ENCODE measurements at regions not wholly inside any gene's neighbourhood (a gene's known extent, or its start where the extent isn't known, plus 50 kb on each side); places are given as distances from the start of the nearest gene placed in this dataset.

- H3K27me3 ChIP-seq: peaks cover 47% of the 10 kb centered on the region
- H3K27ac ChIP-seq: no peak overlapping the region
- H3K36me3 ChIP-seq: no peaks in the 10 kb centered on the region
- H3K9me3 ChIP-seq: no peaks in the 10 kb centered on the region
- H3K4me3 ChIP-seq (ENCODE audit: low read depth in 1 of 2, low read length in 1 of 2): no peak overlapping the region
- no peaks in the 10 kb centered on the region for H3K4me1 ChIP-seq (ENCODE audit: control insufficient read depth in 1 of 2, insufficient read depth in 1 of 2, low read depth in 1 of 2, low read length in 1 of 2)
- TF ChIP-seq CTCF (IDR thresholded peaks at IDR 0.05): no peak
Measured at GRCh38 chr20:39103732-39104131, 141.6 kb downstream of the DHX35 start.

- Histone ChIP-seq H3K27ac (no peak overlapping the region), H3K9me3 (no peaks in the 10 kb centered on the region), H3K4me3 (ENCODE audit: low read depth in 1 of 2, low read length in 1 of 2) (no peak overlapping the region), H3K27me3 (peaks cover 43% of the 10 kb centered on the region), H3K36me3 (no peaks in the 10 kb centered on the region), H3K4me1 (ENCODE audit: control insufficient read depth in 1 of 2, insufficient read depth in 1 of 2, low read depth in 1 of 2, low read length in 1 of 2) (no peaks in the 10 kb centered on the region)
- TF ChIP-seq CTCF (IDR thresholded peaks at IDR 0.05): no peak
Measured at GRCh38 chr20:39103305-39103704, 141.2 kb downstream of the DHX35 start.

DNA sequence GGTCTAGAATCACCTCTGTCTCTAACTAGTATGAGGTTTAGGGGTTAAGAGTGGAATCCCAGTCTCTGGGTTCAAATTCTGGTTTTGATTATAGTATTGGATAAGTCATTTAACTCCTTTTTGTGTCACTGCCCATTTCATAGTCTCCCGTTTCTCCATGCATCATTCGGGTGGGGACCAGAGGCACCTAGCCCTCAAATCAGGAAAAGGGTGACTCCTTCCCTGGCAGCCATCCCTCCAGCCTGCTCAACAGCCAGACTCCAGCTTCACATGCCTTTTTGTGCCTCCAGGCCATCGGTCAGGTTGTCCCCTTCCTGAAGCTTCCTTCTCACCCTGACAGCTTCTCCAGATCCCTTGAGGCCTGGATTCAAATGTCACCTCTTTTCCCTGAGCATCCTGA lies 139.8 kb downstream of the DHX35 start:
- Histone ChIP-seq H3K27me3 (peaks cover 33% of the 10 kb centered on the region), H3K27ac (no peak overlapping the region)

GRCh38 chr20:39100691-39101090 lies 138.5 kb downstream of the DHX35 start:
- H3K27ac ChIP-seq: no peak overlapping the region
- no peak for TF ChIP-seq CTCF (IDR thresholded peaks at IDR 0.05)
- no peaks in the 10 kb centered on the region for H3K36me3 ChIP-seq
- no peak overlapping the region for H3K4me3 ChIP-seq (ENCODE audit: low read depth in 1 of 2, low read length in 1 of 2)
- no peaks in the 10 kb centered on the region for H3K9me3 ChIP-seq
- peaks cover 24% of the 10 kb centered on the region for H3K27me3 ChIP-seq
- H3K4me1 ChIP-seq (ENCODE audit: control insufficient read depth in 1 of 2, insufficient read depth in 1 of 2, low read depth in 1 of 2, low read length in 1 of 2): no peaks in the 10 kb centered on the region

More for the DNA sequence above, 139.8 kb downstream of the DHX35 start:
- H3K36me3 ChIP-seq: no peaks in the 10 kb centered on the region
- no peaks in the 10 kb centered on the region for H3K4me1 ChIP-seq (ENCODE audit: control insufficient read depth in 1 of 2, insufficient read depth in 1 of 2, low read depth in 1 of 2, low read length in 1 of 2)
- no peak overlapping the region for H3K4me3 ChIP-seq (ENCODE audit: low read depth in 1 of 2, low read length in 1 of 2)
- no peaks in the 10 kb centered on the region for H3K9me3 ChIP-seq
- no peak for TF ChIP-seq CTCF (IDR thresholded peaks at IDR 0.05)

GRCh38 chr20:39097889-39098288 lies 135.7 kb downstream of the DHX35 start:
- Histone ChIP-seq H3K27me3 (peaks cover 24% of the 10 kb centered on the region), H3K4me1 (ENCODE audit: control insufficient read depth in 1 of 2, insufficient read depth in 1 of 2, low read depth in 1 of 2, low read length in 1 of 2) (no peaks in the 10 kb centered on the region), H3K36me3 (no peaks in the 10 kb centered on the region), H3K4me3 (ENCODE audit: low read depth in 1 of 2, low read length in 1 of 2) (no peak overlapping the region), H3K9me3 (no peaks in the 10 kb centered on the region), H3K27ac (no peak overlapping the region)
- no peak for TF ChIP-seq CTCF (IDR thresholded peaks at IDR 0.05)

DNA sequence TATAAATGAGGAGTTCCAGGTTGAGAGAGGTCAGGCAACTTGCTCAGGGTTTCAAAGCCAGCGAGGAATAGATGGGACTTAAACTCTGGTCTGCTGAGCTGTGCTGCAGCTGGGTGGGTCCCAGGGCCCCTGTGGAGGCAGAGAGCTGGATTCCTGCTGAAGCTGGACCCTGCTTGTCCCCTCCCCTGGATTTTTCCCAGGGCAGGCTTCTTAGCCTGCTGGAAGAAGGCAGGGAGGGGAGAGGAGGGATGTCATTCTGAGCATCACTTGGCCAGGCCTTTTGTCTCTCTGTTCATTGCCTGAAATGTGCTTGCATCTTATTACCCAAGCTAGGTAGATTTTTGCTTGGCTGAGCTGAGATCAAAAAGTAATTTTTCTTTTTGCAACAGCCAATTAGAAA lies 133.7 kb downstream of the DHX35 start:
- H3K27me3 ChIP-seq: peaks cover 20% of the 10 kb centered on the region
- H3K36me3 ChIP-seq: no peaks in the 10 kb centered on the region
- H3K4me3 ChIP-seq (ENCODE audit: low read depth in 1 of 2, low read length in 1 of 2): no peak overlapping the region
- H3K27ac ChIP-seq: no peak overlapping the region
- no peaks in the 10 kb centered on the region for H3K9me3 ChIP-seq
- no peaks in the 10 kb centered on the region for H3K4me1 ChIP-seq (ENCODE audit: control insufficient read depth in 1 of 2, insufficient read depth in 1 of 2, low read depth in 1 of 2, low read length in 1 of 2)
- TF ChIP-seq CTCF (IDR thresholded peaks at IDR 0.05): no peak

Measured in neutrophil (primary cell).